ENCODE measurements at regions not wholly inside any gene's neighbourhood (a gene's known extent, or its start where the extent isn't known, plus 50 kb on each side); places are given as distances from the start of the nearest gene placed in this dataset.

DNA sequence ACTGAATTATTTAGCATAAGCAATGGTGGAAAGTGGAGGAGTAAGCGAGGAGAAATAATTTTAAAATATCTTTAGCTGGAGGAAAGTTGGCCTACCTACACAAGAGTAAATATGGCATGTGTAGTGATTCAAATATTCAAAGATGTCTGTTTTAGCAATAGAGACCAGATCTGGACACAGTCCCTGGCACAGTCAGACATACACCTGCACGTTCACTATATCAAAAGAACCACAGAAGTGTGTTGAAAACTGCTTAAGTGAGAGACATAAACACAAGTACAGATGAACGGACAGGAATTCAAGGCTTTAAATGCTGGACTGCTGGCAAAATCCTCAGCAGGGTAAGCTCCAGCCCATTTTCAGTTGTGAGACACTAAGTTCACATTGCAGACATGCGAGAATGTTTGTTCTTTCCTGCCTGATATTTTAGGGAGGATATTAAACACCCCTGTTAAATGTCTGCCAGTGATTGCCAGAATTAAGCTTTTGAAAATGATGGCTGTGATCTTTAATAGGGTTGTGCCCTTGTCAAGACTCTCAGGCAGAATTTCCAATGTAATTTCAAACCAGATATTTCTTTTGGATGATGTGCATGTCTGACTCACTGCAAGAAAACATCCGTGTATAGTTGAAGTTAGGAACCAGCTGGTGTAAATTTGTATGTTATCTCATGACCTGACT is 810.6 kb downstream of the TLE4 start:
- ATAC-seq (no peak), FAIRE-seq (no peak), DNase-seq (ENCODE audit: extremely low read depth in 1 of 4, low spot score in 3 of 4) (no peak)
- Histone ChIP-seq H3K27me3 (ENCODE audit: control insufficient read depth in 2 of 2, insufficient read depth in 2 of 2, low read length in 2 of 2) (no peaks in the 10 kb centered on the region), H3K36me3 (ENCODE audit: control insufficient read depth, insufficient read depth, low read length) (no peaks in the 10 kb centered on the region), H3K4me2 (ENCODE audit: insufficient read depth, low read length) (no peak overlapping the region), H4K20me1 (replicated peaks; ENCODE audit: control insufficient read depth, insufficient read depth, low read length) (no peaks in the 10 kb centered on the region), H3K9me1 (ENCODE audit: control insufficient read depth, insufficient read depth, low read length) (no peaks in the 10 kb centered on the region), H3K9me3 (replicated peaks; ENCODE audit: control insufficient read depth, insufficient read depth, low read depth, low read length) (no peaks in the 10 kb centered on the region), H3K9ac (ENCODE audit: insufficient read depth in 1 of 2, low read depth in 2 of 2, low read length in 2 of 2) (no peak overlapping the region), H3K4me1 (replicated peaks in 1 of 2; ENCODE audit: control insufficient read depth in 2 of 2, insufficient read depth in 2 of 2, low read length in 2 of 2) (no peaks in the 10 kb centered on the region), H3K4me3 (no peak overlapping the region), H3K79me2 (ENCODE audit: control insufficient read depth, insufficient read depth, low read length) (no peaks in the 10 kb centered on the region), H3K27ac (ENCODE audit: extremely low read depth, low read depth, low read length) (no peak overlapping the region), H2AFZ (ENCODE audit: low read depth, low read length) (no peak overlapping the region)
- WGBS (ENCODE audit: insufficient coverage, low coverage, missing lambda C conversion rate), result 0% methylated on average over 5 of the region's 5 CpGs
- BruUV-seq (replicated peaks), result no TSS peak
- CTCF ChIA-PET (ENCODE audit: low intra/inter-chr PET ratio), result no interaction called here
- intact Hi-C loops (cut with micrococcal nuclease) (no loop called here), in situ Hi-C loops (cut with MboI) (no loop called here)
- no peak for TF ChIP-seq NR1H2 (CRISPR knock-in tag; IDR thresholded peaks at IDR 0.05)
- TF ChIP-seq CREB3L1 (IDR thresholded peaks at IDR 0.05; ENCODE audit: borderline replicate concordance, low read depth), result no peak
- POLR2A ChIA-PET, result no interaction called here

DNA sequence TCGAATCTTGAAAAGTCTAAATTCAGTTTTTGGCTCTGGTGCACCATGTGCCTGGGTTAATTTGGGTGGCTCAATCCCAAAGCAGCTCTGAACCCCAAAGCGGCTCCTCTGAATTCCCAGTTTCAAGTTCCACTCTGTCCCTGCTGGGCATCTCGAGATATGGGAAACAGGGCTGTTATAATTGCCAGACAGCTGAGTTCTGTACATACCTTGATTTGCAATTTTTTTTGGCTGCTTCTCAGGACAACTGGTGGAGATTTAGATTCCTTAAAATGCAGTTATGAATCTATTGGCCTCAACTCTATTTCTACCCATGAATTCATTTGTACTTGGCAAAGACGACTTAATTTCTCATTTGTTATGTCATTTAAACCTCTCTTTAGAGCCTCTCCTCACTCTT is 808.5 kb downstream of the TLE4 start:
- Histone ChIP-seq H3K4me1 (replicated peaks in 1 of 2; ENCODE audit: control insufficient read depth in 2 of 2, insufficient read depth in 2 of 2, low read length in 2 of 2) (no peaks in the 10 kb centered on the region), H3K27me3 (ENCODE audit: control insufficient read depth in 2 of 2, insufficient read depth in 2 of 2, low read length in 2 of 2) (no peaks in the 10 kb centered on the region), H3K79me2 (ENCODE audit: control insufficient read depth, insufficient read depth, low read length) (no peaks in the 10 kb centered on the region), H3K27ac (ENCODE audit: extremely low read depth, low read depth, low read length) (no peak overlapping the region), H3K9ac (ENCODE audit: insufficient read depth in 1 of 2, low read depth in 2 of 2, low read length in 2 of 2) (no peak overlapping the region), H3K9me3 (replicated peaks; ENCODE audit: control insufficient read depth, insufficient read depth, low read depth, low read length) (no peaks in the 10 kb centered on the region), H3K9me1 (ENCODE audit: control insufficient read depth, insufficient read depth, low read length) (no peaks in the 10 kb centered on the region), H2AFZ (ENCODE audit: low read depth, low read length) (no peak overlapping the region), H4K20me1 (replicated peaks; ENCODE audit: control insufficient read depth, insufficient read depth, low read length) (no peaks in the 10 kb centered on the region), H3K4me3 (no peak overlapping the region), H3K4me2 (ENCODE audit: insufficient read depth, low read length) (no peak overlapping the region), H3K36me3 (ENCODE audit: control insufficient read depth, insufficient read depth, low read length) (no peaks in the 10 kb centered on the region)
- ChIA-PET POLR2A (no interaction called here), CTCF (ENCODE audit: low intra/inter-chr PET ratio) (no interaction called here)
- intact Hi-C loops (cut with micrococcal nuclease), result no loop called here
- DNase-seq (ENCODE audit: extremely low read depth in 1 of 4, low spot score in 3 of 4) (no peak), ATAC-seq (no peak), FAIRE-seq (no peak)
- in situ Hi-C loops (cut with MboI), result no loop called here
- no TSS peak for BruUV-seq (replicated peaks)
- 3% methylated on average over 3 of the region's 4 CpGs for WGBS (ENCODE audit: insufficient coverage, low coverage, missing lambda C conversion rate)
- no peak for TF ChIP-seq ZC3H4 (CRISPR knock-in tag; IDR thresholded peaks at IDR 0.05; ENCODE audit: borderline replicate concordance)
- TF ChIP-seq SPI1 (IDR thresholded peaks at IDR 0.05; ENCODE audit: borderline replicate concordance, low read depth, low read length), result no peak
- no peak for TF ChIP-seq E2F6 (IDR thresholded peaks at IDR 0.05; ENCODE audit: borderline replicate concordance in 1 of 2, extremely low read depth in 1 of 2, insufficient read depth in 1 of 2, insufficient read length in 1 of 2, low read depth in 1 of 2, low read length in 1 of 2, poor library complexity in 1 of 2, severe bottlenecking in 1 of 2)
- no peak for TF ChIP-seq IFI16 (CRISPR knock-in tag; IDR thresholded peaks at IDR 0.05)
- TF ChIP-seq LEF1 (IDR thresholded peaks at IDR 0.05), result no peak
- TF ChIP-seq MCM7 (IDR thresholded peaks at IDR 0.05), result no peak
- TF ChIP-seq CXXC5 (CRISPR knock-in tag; IDR thresholded peaks at IDR 0.05), result no peak
- TF ChIP-seq HEY1 (CRISPR knock-in tag; IDR thresholded peaks at IDR 0.05; ENCODE audit: borderline replicate concordance), result no peak
- TF ChIP-seq STAT5A (IDR thresholded peaks at IDR 0.05; ENCODE audit: borderline replicate concordance, low read length), result no peak
- no peak for TF ChIP-seq SAFB2 (IDR thresholded peaks at IDR 0.05; ENCODE audit: borderline replicate concordance, low read depth, low read length, severe bottlenecking)
- TF ChIP-seq RFX5 (IDR thresholded peaks at IDR 0.05; ENCODE audit: low read depth, low read length), result no peak
- TF ChIP-seq NR2C2 (CRISPR knock-in tag; IDR thresholded peaks at IDR 0.05), result no peak
- no peak for TF ChIP-seq NR2C2 (tag; IDR thresholded peaks at IDR 0.05)
